GM13976 (cell line): ENCODE measurements at regions not wholly inside any gene's neighbourhood (a gene's known extent, or its start where the extent isn't known, plus 50 kb on each side); places are given as distances from the start of the nearest gene placed in this dataset.

Source experiments
- DNase-seq: peaks from one replicate; pipeline ENCODE4 v3.0.0; 2012; ENCODE audit warnings: low spot score
- in situ Hi-C: fragments of 300-500 bp; cut with MboI; formaldehyde crosslinking; loops from one replicate; pipeline ENCODE4 v1.12.0; 2022; ENCODE audit warnings: low sequenced_read_pairs, mixed read lengths, inconsistent platforms; ENCODE audit not compliant: unreplicated experiment
- TF ChIP-seq, protein P1 (sequence below): IDR thresholded peaks from 2 replicates; pipeline ENCODE4 v1.5.1; 2012; ENCODE audit warnings: borderline replicate concordance, mild to moderate bottlenecking; ENCODE audit not compliant: insufficient read depth; ENCODE audit errors: extremely low read depth, missing control alignments, control extremely low read depth

DNA sequence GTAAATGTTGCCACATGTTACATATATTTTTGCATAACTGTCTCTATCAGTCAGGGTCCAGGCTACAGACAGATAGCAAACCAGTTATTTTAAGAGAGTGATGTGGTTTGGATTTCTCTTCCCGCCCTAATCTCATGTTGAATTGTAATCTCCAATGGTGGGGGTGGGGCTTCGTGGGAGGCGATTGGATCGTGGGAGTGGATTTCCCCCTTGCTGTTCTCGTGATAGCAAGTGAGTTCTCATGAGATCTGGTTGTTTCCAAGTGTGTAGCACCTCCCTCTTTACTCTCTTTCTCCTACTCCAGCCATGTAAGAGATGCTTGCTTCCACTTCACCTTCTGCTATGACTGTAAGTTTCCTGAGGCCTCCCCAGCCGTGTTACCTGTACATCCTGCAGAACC lies 704.2 kb upstream of the TBX3 start:
- no peak for DNase-seq
- in situ Hi-C loops = no loop called here
- TF ChIP-seq, protein P1, sequence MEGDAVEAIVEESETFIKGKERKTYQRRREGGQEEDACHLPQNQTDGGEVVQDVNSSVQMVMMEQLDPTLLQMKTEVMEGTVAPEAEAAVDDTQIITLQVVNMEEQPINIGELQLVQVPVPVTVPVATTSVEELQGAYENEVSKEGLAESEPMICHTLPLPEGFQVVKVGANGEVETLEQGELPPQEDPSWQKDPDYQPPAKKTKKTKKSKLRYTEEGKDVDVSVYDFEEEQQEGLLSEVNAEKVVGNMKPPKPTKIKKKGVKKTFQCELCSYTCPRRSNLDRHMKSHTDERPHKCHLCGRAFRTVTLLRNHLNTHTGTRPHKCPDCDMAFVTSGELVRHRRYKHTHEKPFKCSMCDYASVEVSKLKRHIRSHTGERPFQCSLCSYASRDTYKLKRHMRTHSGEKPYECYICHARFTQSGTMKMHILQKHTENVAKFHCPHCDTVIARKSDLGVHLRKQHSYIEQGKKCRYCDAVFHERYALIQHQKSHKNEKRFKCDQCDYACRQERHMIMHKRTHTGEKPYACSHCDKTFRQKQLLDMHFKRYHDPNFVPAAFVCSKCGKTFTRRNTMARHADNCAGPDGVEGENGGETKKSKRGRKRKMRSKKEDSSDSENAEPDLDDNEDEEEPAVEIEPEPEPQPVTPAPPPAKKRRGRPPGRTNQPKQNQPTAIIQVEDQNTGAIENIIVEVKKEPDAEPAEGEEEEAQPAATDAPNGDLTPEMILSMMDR = no peak

GRCh38 chr12:115387467-115387901 lies 703.5 kb upstream of the TBX3 start:
- in situ Hi-C loops = no loop called here

GRCh38 chr12:115386946-115387345 lies 703.0 kb upstream of the TBX3 start:
- in situ Hi-C loops = no loop called here
- no peak for DNase-seq
- TF ChIP-seq, protein P1 = no peak

More at GRCh38 chr12:115387467-115387901, 703.5 kb upstream of the TBX3 start:
- TF ChIP-seq, protein P1 = no peak
- DNase-seq = no peak

DNA sequence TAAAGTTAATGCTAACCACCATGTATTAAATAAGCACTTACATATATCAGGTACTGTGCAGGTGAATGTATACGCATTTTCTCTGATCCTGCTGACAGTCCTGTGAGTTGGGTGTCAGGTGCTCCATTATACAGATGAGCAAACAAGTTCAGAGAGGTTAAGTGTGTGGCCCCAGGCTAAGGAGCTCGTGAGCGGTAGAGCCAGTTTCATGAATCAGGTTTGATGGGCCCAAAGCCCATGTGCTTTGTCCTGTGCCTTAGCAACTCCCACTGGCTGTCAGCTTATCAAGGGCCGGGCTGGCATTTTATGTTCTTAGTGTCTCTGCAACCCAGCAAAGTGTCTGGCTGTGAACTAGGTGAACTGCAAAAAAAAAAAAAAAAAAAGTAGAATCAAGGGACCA lies 701.2 kb upstream of the TBX3 start:
- no peak for DNase-seq
- in situ Hi-C loops = no loop called here
- TF ChIP-seq, protein P1 = no peak

GRCh38 chr12:115384391-115384790 lies 700.4 kb upstream of the TBX3 start:
- in situ Hi-C loops = no loop called here
- TF ChIP-seq, protein P1 = no peak
- DNase-seq = no peak

DNA sequence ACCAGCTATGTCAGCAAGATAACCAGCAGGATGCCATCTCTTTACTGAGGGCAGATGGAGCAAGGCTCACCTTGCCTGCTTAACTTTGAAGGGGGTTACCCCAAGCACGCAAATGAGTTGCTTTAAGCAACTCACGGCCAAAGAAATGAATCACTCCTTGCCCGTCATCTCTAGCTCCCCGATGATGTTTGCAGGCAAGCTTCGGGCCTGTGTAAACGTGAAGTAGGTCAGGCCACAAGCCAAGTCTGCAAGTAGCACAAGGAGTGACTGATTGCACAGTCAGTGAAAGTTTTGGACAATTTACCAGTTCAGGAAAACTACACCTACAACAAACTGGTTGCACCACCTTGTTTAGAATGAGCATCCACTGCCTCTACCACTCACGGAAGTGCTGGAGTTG lies 699.7 kb upstream of the TBX3 start:
- in situ Hi-C loops = no loop called here
- no peak for DNase-seq
- TF ChIP-seq, protein P1 = no peak

DNA sequence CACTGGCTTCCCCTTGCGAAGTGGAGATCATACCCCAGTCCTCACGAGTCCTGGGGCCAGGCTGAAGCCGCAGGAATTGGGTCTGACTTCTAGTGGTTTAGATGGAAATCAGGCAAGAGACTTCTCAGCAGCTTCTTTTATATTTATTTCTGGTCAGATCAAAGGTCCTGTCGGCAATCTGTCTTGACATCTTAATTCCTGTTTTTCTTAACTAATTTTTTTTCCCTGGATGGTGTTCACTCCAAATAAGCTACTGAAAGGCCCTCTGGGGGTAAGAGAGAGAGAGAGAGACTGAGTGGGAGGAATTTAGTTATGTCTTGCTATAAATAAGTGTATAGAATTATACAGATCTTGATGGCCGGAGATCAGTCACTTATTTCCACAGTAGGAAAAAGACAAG lies 698.7 kb upstream of the TBX3 start:
- DNase-seq = no peak
- in situ Hi-C loops = no loop called here
- TF ChIP-seq, protein P1 = no peak
